ENCODE measurements at regions not wholly inside any gene's neighbourhood (a gene's known extent, or its start where the extent isn't known, plus 50 kb on each side); places are given as distances from the start of the nearest gene placed in this dataset.

GRCh38 chr12:81949841-81950308, 190.7 kb upstream of the PPFIA2 start:
- DNase-seq, result no peak

GRCh38 chr12:81949416-81949815, 190.3 kb upstream of the PPFIA2 start:
- no peak for DNase-seq

- DNase-seq, result no peak
These were observed 185.7 kb upstream of the PPFIA2 start for GRCh38 chr12:81944886-81945285.

GRCh38 chr12:81942594-81942993, 183.4 kb upstream of the PPFIA2 start:
- no peak for DNase-seq

- no peak for DNase-seq
These were observed 170.9 kb upstream of the PPFIA2 start for GRCh38 chr12:81930037-81930436.

- no peak for DNase-seq
These were observed 137.6 kb upstream of the PPFIA2 start for GRCh38 chr12:81896771-81897170.

- DNase-seq, result no peak
These were observed 129.8 kb upstream of the PPFIA2 start for GRCh38 chr12:81888961-81889360.

- DNase-seq, result no peak
These were observed 129.1 kb upstream of the PPFIA2 start for GRCh38 chr12:81888106-81888740.

GRCh38 chr12:81874586-81874985, 115.4 kb upstream of the PPFIA2 start:
- no peak for DNase-seq

GRCh38 chr12:81874166-81874565, 115.0 kb upstream of the PPFIA2 start:
- no peak for DNase-seq

GRCh38 chr12:81872400-81872799, 113.2 kb upstream of the PPFIA2 start:
- DNase-seq, result no peak

GRCh38 chr12:81866081-81866480, 106.9 kb upstream of the PPFIA2 start:
- no peak for DNase-seq

- DNase-seq, result no peak
These were observed 104.3 kb upstream of the PPFIA2 start for GRCh38 chr12:81863406-81863805.

- no peak for DNase-seq
These were observed 100.4 kb upstream of the PPFIA2 start for GRCh38 chr12:81859521-81859920.

- DNase-seq, result no peak
These were observed 84.4 kb upstream of the PPFIA2 start for GRCh38 chr12:81843599-81843998.

GRCh38 chr12:81835783-81836182, 76.6 kb upstream of the PPFIA2 start:
- no peak for DNase-seq

- no peak for DNase-seq
These were observed 61.0 kb upstream of the PPFIA2 start for GRCh38 chr12:81819991-81820633.

GRCh38 chr12:81815611-81816010, 56.5 kb upstream of the PPFIA2 start:
- no peak for DNase-seq

- no peak for DNase-seq
These were observed 52.6 kb upstream of the PPFIA2 start for GRCh38 chr12:81811778-81812125.

- DNase-seq, result no peak
These were observed 52.1 kb upstream of the PPFIA2 start for GRCh38 chr12:81811061-81811777.

GRCh38 chr12:81809829-81810595, 50.9 kb upstream of the PPFIA2 start:
- no peak for DNase-seq

GRCh38 chr12:81809113-81809777, 50.1 kb upstream of the PPFIA2 start:
- no peak for DNase-seq

Data from activated effector memory CD4-positive, alpha-beta T cell treated with anti-CD3 and anti-CD28 coated beads, Interleukin-2, amount 50 U/mL, for 16 hours (primary cell).